HG03103 (cell line): ENCODE measurements at regions not wholly inside any gene's neighbourhood (a gene's known extent, or its start where the extent isn't known, plus 50 kb on each side); places are given as distances from the start of the nearest gene placed in this dataset.

Experiments
- ATAC-seq: cut with Tn5 transposase; IDR thresholded peaks from one replicate; pipeline ENCODE4 v1.9.1; 2021; ENCODE audit warnings: low read depth; ENCODE audit not compliant: unreplicated experiment

GRCh38 chr2:12074126-12074844 lies 327.9 kb downstream of the LPIN1 start:
- ATAC-seq, result no peak

GRCh38 chr2:12074845-12075217 lies 328.4 kb downstream of the LPIN1 start:
- no peak for ATAC-seq

GRCh38 chr2:12075603-12076002 lies 329.2 kb downstream of the LPIN1 start:
- ATAC-seq, result no peak

- ATAC-seq, result no peak
These were observed 330.4 kb downstream of the LPIN1 start for GRCh38 chr2:12076810-12077209.

GRCh38 chr2:12080360-12080759 lies 333.9 kb downstream of the LPIN1 start:
- no peak for ATAC-seq

GRCh38 chr2:12081481-12082210 lies 335.2 kb downstream of the LPIN1 start:
- ATAC-seq, result no peak

GRCh38 chr2:12083081-12083581 lies 336.7 kb downstream of the LPIN1 start:
- ATAC-seq, result no peak

GRCh38 chr2:12083713-12084419 lies 337.4 kb downstream of the LPIN1 start:
- no peak for ATAC-seq

- no peak for ATAC-seq
These were observed 340.7 kb downstream of the LPIN1 start for GRCh38 chr2:12087175-12087574.

GRCh38 chr2:12087671-12088380 lies 341.4 kb downstream of the LPIN1 start:
- no peak for ATAC-seq

GRCh38 chr2:12089001-12089400 lies 342.6 kb downstream of the LPIN1 start:
- no peak for ATAC-seq

GRCh38 chr2:12089496-12089895 lies 343.1 kb downstream of the LPIN1 start:
- ATAC-seq, result no peak

- ATAC-seq, result no peak
These were observed 343.6 kb downstream of the LPIN1 start for GRCh38 chr2:12090072-12090471.

- ATAC-seq, result no peak
These were observed 344.2 kb downstream of the LPIN1 start for GRCh38 chr2:12090590-12090989.

GRCh38 chr2:12091201-12091806 lies 344.9 kb downstream of the LPIN1 start:
- no peak for ATAC-seq

GRCh38 chr2:12094134-12094533 lies 347.7 kb downstream of the LPIN1 start:
- ATAC-seq, result no peak

GRCh38 chr2:12096051-12096787 lies 349.8 kb downstream of the LPIN1 start:
- ATAC-seq, result no peak

- ATAC-seq, result no peak
These were observed 350.5 kb downstream of the LPIN1 start for GRCh38 chr2:12096788-12097449.

GRCh38 chr2:12097859-12098258 lies 351.4 kb downstream of the LPIN1 start:
- ATAC-seq, result no peak
